Activated CD4-positive, alpha-beta T cell treated with anti-CD3 and anti-CD28 coated beads, Interleukin-2, Interleukin-4, amounts not matched to agents 100 ng/mL and 50 ng/mL, durations not matched to agents 16 hours and 8 hours (primary cell): ENCODE measurements at regions not wholly inside any gene's neighbourhood (a gene's known extent, or its start where the extent isn't known, plus 50 kb on each side); places are given as distances from the start of the nearest gene placed in this dataset.

Experiments used
- DNase-seq: peaks from one replicate; pipeline ENCODE4 v3.0.0-alpha.2; 2020; ENCODE audit warnings: low spot score

DNA sequence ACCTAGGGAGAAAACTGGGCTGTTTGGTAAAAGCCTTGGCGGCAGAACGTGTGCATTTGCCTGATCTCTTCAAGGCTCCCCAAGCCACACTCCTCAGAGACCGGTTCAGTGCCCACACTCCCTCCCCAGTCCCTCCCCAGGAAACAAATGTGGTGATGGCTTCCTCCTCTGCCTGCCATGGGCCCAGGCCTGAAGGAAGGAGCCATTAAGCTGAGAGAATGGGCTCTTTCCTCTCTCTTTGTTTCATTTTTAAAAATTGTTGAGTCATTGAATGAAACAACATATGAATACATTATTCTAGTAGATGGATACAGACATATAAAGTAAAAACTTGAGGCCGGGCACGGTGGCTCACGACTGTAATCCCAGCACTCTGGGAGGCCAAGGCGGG lies 50.6 kb upstream of the YWHAQ start:
- DNase-seq = peak; percentile 33

DNA sequence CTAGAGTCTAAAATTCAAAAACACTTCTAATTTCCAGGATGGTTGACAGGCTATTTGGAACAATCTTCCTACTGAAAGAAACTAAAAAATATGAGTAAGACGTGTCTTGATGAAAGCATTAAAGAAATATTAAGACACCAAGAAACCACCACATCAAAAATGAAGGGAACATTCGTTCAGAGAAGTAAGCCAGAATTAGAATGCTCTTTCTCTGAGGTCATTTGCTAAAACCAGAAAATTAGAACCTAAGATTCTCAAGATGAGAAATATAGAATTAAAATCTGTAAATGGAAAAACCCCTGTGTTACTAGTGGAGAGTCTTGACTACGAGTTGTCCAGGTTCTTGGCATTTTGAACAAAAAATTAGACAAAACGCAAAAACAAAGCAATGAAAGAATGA lies 54.8 kb upstream of the YWHAQ start:
- no peak for DNase-seq

- DNase-seq = no peak
These were observed 55.3 kb upstream of the YWHAQ start for GRCh38 chr2:9686061-9686460.

DNA sequence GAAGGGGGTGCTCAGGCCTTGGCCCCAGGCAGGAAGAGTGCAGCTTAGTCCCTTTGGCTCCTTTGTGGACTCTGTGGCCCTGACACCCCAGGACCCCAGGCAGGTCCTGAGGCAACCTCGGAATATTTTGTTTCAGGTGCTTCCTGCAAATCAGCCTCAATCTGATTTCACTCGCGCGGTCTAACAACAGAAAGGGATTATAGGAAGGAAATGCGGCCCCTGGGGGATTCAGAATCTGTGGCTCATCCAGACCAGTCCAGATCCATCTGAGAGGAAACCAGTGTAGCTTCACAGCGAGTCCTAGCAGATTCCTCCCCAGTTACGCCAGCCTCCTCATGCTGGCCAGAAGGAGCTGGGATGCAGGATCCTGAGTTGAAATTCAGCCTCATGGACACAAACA lies 59.5 kb upstream of the YWHAQ start:
- no peak for DNase-seq

GRCh38 chr2:9690716-9691498 lies 60.1 kb upstream of the YWHAQ start:
- DNase-seq = no peak

- DNase-seq = peak; percentile 44
These were observed 61.8 kb upstream of the YWHAQ start for GRCh38 chr2:9692456-9693195.

DNA sequence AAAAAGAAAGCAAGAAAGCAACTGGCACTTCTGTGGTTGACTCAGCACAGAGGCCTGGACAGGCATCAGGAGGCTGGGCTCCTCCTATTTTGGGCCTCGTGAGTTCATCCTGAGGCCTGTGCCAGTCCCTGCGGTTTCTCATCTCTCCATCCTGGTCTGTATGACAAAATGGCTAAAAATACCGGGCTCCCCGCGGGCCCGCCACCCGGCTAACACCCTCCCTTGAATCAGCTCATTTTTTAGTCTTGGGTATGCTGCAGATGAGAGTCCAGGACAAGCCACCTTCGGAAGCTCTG lies 62.3 kb upstream of the YWHAQ start:
- peak; percentile 68 for DNase-seq

DNA sequence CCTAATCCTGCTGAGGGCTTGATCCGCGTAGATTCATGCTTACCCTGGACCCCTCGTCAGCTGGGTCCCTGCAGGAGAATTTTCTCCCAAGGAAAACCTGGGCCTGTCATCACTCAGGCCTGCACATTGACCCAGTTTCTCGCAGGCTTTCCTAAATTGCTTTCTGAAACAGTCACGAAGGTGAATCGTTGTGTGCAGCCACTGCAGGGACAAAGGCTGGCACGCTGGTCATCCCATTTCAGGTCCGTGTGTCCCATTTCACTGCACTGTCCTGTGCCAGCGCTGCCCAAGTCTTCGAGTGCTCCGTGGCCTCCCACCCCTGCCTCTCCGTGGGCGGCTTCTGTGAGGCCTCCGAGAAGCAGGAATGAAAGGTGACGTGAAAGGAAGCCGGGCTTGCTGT lies 62.8 kb upstream of the YWHAQ start:
- DNase-seq = no peak

DNA sequence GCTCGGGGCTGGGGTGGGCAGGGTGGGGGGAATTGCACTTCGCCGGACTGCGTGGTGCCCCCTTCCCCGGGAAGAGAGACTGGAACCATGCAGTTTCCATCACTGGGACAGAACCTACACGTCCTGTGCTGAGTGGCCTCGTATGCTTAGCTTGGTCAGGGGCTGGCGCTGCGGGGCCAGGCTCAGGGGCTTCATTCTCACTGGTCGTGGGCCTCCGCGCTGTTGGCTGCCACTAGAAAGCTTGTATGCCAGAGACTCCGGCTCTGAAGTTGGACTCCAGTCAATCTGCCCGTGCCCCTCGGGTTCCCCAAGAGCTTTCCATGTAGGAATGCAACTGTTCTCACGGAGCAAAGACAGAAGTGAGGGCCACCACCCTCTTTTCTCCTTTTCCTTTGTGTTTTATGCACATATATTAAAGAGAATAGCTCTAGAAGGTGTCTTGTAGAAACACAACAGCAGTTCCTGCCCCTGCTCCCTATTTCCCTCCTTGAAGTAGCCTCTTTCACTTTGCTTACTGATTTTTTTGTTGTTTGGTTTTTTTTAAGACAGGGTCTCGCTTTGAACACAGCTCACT lies 64.0 kb upstream of the YWHAQ start:
- DNase-seq = no peak

GRCh38 chr2:9695941-9696340 lies 65.1 kb upstream of the YWHAQ start:
- DNase-seq = no peak

- no peak for DNase-seq
These were observed 65.9 kb upstream of the YWHAQ start for GRCh38 chr2:9696731-9697130.

DNA sequence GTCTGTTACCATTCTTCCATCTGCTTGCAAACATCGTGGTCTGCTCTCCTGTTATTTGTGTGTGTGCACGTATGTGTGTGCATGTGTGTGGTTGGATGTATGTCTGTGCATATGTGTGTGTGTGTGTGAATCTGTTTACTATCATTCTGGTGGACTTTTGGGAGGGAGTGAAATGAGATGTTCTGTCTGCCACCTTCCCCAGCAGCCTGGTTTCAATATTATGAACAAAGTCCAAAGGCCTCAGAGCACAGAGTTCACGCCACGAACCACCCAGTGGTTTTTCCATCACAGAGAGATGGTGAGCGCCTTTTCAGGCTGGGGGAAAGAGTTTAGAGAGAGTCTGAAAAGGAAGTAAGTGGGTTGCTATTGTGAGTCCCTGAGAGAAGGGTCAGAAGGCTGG lies 67.1 kb upstream of the YWHAQ start:
- DNase-seq = peak; percentile 53

GRCh38 chr2:9699139-9700108 lies 68.6 kb upstream of the YWHAQ start:
- DNase-seq = no peak

GRCh38 chr2:9700109-9700495 lies 69.3 kb upstream of the YWHAQ start:
- DNase-seq = no peak

GRCh38 chr2:9702604-9703084 lies 71.8 kb upstream of the YWHAQ start:
- DNase-seq = no peak

DNA sequence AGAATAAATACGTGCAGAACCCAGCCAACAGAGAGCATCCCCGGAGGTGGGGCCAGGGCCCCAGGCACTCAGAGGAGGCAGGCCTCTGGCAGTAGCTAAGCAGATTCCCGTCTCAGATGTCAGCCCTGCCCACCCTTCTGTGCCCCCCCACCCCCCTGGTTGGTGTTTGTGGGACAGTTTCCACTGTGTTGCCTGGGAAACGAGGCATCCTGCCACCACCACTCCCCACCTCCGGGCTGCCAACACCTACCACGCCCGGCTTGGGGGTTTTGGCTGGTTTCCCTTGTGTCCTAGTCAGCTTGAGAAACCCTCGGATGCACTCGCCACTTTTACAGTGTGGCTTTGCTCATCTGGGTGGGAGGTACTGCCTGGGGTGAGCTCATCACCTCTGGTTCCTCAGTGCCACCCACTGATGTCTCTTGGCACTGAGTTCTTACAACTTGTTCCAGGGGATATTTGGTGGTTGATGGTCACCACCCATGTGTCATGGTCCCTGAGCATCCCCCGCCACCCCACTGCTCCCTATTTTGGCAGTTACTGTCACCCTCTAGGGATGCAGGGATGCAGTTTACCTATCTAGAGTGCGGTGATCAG lies 72.4 kb upstream of the YWHAQ start:
- peak; percentile 86 for DNase-seq

GRCh38 chr2:9703701-9704221 lies 73.0 kb upstream of the YWHAQ start:
- no peak for DNase-seq

DNA sequence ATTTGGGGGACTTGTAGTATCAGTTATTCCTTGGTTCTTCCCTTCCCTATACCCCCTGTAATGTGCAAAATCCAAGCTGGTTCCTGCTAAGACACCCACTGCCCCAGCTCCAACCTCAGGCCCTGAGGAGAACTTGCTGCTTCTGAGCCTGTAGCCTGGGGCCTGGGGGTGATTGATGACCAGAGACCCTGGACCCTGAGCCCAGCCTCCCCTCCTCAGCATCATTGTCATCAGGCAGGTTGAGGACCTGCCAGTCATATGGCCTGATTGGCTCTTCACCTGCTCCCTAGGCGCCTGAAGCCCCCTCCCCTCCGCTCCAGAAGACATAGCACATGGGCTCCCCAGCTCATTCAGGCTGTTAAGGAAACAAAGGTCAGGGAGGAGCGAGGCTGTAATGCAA lies 73.8 kb upstream of the YWHAQ start:
- DNase-seq = no peak

- no peak for DNase-seq
These were observed 74.4 kb upstream of the YWHAQ start for GRCh38 chr2:9705196-9705595.

DNA sequence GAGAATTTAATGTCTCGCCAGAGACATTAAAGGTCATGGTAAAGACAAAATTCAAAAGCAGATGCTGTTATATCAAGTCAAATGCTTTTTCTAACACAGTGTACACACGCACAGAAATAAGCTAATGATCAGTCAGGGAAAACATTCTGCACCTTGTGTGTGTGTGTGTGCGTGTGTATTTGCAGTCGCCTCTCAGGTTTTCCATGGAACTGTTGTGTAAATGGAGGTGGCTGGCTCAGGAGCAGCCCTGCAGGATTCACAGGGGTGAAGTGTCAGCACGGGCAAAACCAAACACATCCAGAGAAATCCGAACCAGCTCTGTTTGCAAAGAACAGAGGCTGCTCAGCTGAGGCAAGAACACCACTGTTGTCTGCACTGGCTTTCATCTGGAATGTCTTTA lies 76.2 kb upstream of the YWHAQ start:
- no peak for DNase-seq

DNA sequence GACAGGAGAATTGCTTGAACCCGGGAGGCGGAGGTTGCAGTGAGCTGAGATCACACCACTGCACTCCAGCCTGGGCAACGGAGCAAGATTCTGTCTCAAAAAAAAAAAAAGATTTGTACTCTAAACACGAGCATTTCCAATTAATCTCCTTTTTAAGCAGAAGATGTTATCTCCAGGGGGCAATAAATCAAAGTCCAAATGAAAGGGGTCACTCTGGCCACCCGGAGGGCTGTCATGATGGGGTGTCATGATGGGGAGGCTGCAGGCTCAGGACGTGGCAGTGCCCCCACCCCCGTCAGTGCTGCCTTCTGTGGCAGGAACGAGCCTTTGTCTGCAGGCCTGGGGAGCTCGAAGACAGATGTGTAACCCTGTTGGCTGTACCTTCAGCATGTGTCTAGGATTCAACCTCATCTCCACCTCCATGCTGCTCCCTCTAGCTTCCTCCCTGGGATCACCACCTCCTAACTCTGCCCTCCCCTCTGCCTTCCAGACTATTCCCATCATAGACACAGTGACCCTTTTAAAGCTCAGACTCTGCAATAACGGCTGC lies 76.9 kb upstream of the YWHAQ start:
- no peak for DNase-seq
